H9 (cell line): ENCODE measurements at regions not wholly inside any gene's neighbourhood (a gene's known extent, or its start where the extent isn't known, plus 50 kb on each side); places are given as distances from the start of the nearest gene placed in this dataset.

ENCODE experiments used
- DNase-seq: peaks from one replicate; pipeline ENCODE4 v3.0.0-alpha.2; 2017
- H2AFZ ChIP-seq: one replicate; pipeline ENCODE4 v1.6.1; 2013; ENCODE audit warnings: mild to moderate bottlenecking, low read length, control low read depth, moderate library complexity
- H2AK5ac ChIP-seq: 2 replicates; pipeline ENCODE4 v1.6.1; 2013; ENCODE audit warnings: low read length, control low read depth, mixed read lengths; ENCODE audit not compliant: insufficient read length
- H2BK120ac ChIP-seq: one replicate; pipeline ENCODE4 v1.6.1; 2013; ENCODE audit warnings: low read depth, mild to moderate bottlenecking, low read length, control low read depth, inconsistent platforms; ENCODE audit not compliant: poor library complexity, severe bottlenecking
- H2BK12ac ChIP-seq: 2 replicates; pipeline ENCODE4 v1.6.1; 2013; ENCODE audit warnings: low read length, control low read depth, mixed read lengths, low read depth; ENCODE audit not compliant: insufficient read length
- H2BK15ac ChIP-seq: 2 replicates; pipeline ENCODE4 v1.6.1; 2013; ENCODE audit warnings: low read depth, low read length, control low read depth
- H2BK20ac ChIP-seq: one replicate; pipeline ENCODE4 v1.6.1; 2013; ENCODE audit warnings: low read depth, mild to moderate bottlenecking, low read length, control low read depth, inconsistent platforms; ENCODE audit not compliant: poor library complexity, severe bottlenecking
- H2BK5ac ChIP-seq: 2 replicates; pipeline ENCODE4 v1.6.1; 2013; ENCODE audit warnings: low read length, control low read depth, mixed read lengths; ENCODE audit not compliant: insufficient read length
- H3K14ac ChIP-seq: 2 replicates; pipeline ENCODE4 v1.6.1; 2013; ENCODE audit warnings: low read length, control low read depth; ENCODE audit not compliant: insufficient read depth
- H3K18ac ChIP-seq: 2 replicates; pipeline ENCODE4 v1.6.1; 2013; ENCODE audit warnings: low read depth, mild to moderate bottlenecking, mixed read lengths, low read length, control low read depth; ENCODE audit not compliant: insufficient read length
- H3K23ac ChIP-seq: 2 replicates; pipeline ENCODE4 v1.6.1; 2013; ENCODE audit warnings: low read length, control low read depth, mixed read lengths, low read depth; ENCODE audit not compliant: insufficient read length
- H3K23me2 ChIP-seq: 2 replicates; pipeline ENCODE4 v1.6.1; 2013; ENCODE audit warnings: low read depth, mild to moderate bottlenecking, mixed read lengths, low read length, control low read depth; ENCODE audit not compliant: insufficient read length, poor library complexity, severe bottlenecking
- H3K27ac ChIP-seq: 2 replicates; pipeline ENCODE4 v1.5.1; 2013; ENCODE audit warnings: low read length, control low read depth, mixed read lengths, low read depth; ENCODE audit not compliant: insufficient read length
- H3K27me3 ChIP-seq: 2 replicates; pipeline ENCODE4 v1.6.1; 2013; ENCODE audit warnings: low read length, control low read depth, inconsistent platforms; ENCODE audit not compliant: insufficient read depth
- H3K4ac ChIP-seq: 2 replicates; pipeline ENCODE4 v1.6.1; 2013; ENCODE audit warnings: low read depth, mild to moderate bottlenecking, control low read depth, inconsistent platforms, low read length, moderate library complexity
- H3K4me1 ChIP-seq: 2 replicates; pipeline ENCODE4 v1.6.1; 2013; ENCODE audit warnings: low read length, control low read depth, inconsistent platforms; ENCODE audit not compliant: insufficient read depth
- H3K4me2 ChIP-seq: 2 replicates; pipeline ENCODE4 v1.6.1; 2013; ENCODE audit warnings: low read length, control low read depth, mixed read lengths; ENCODE audit not compliant: insufficient read length, insufficient read depth
- H3K56ac ChIP-seq: 2 replicates; pipeline ENCODE4 v1.6.1; 2013; ENCODE audit warnings: low read depth, mild to moderate bottlenecking, mixed read lengths, low read length, control low read depth; ENCODE audit not compliant: insufficient read length
- H3K79me1 ChIP-seq: 2 replicates; pipeline ENCODE4 v1.6.1; 2013; ENCODE audit warnings: low read depth, mild to moderate bottlenecking, moderate library complexity, low read length, control low read depth, inconsistent platforms; ENCODE audit not compliant: insufficient read depth, poor library complexity, severe bottlenecking
- H3K79me2 ChIP-seq: 2 replicates; pipeline ENCODE4 v1.6.1; 2013; ENCODE audit warnings: low read length, control low read depth, inconsistent platforms; ENCODE audit not compliant: insufficient read depth
- H3K9ac ChIP-seq: 2 replicates; pipeline ENCODE4 v1.6.1; 2013; ENCODE audit warnings: low read length, control low read depth, mixed read lengths; ENCODE audit not compliant: insufficient read length; ENCODE audit errors: extremely low read depth
- H3K9me3 ChIP-seq: one replicate; pipeline ENCODE4 v1.6.1; 2013; ENCODE audit warnings: low read depth, low read length, inconsistent platforms; ENCODE audit not compliant: control insufficient read depth
- H3T11ph ChIP-seq: one replicate; pipeline ENCODE4 v1.6.1; 2013; ENCODE audit warnings: mild to moderate bottlenecking, low read length, control low read depth, inconsistent platforms
- H4K20me1 ChIP-seq: one replicate; pipeline ENCODE4 v1.6.1; 2013; ENCODE audit not compliant: control insufficient read depth, insufficient read length, insufficient read depth
- H4K5ac ChIP-seq: 2 replicates; pipeline ENCODE4 v1.6.1; 2013; ENCODE audit warnings: low read depth, mild to moderate bottlenecking, mixed read lengths, low read length, control low read depth; ENCODE audit not compliant: insufficient read length
- H4K8ac ChIP-seq: replicated peaks from 2 replicates; pipeline ENCODE4 v1.6.1; 2013; ENCODE audit warnings: low read length, control low read depth, mixed read lengths, low read depth; ENCODE audit not compliant: insufficient read length
- H4K91ac ChIP-seq: 2 replicates; pipeline ENCODE4 v1.6.1; 2013; ENCODE audit warnings: low read depth, mild to moderate bottlenecking, moderate library complexity, mixed read lengths, low read length, control low read depth; ENCODE audit not compliant: insufficient read length
- H3K27ac Mint-ChIP-seq, 3 experiments: 2 replicates in 2 of 3; 3 replicates in 1 of 3; pipeline ENCODE4 v1.8.0; 2020 to 2021; ENCODE audit warnings: mixed read lengths in 3 of 3, mild to moderate bottlenecking in 1 of 3, moderate library complexity in 1 of 3
- H3K27me3 Mint-ChIP-seq: 2 replicates; pipeline ENCODE4 v1.8.0; 2021; ENCODE audit warnings: low read depth, mild to moderate bottlenecking, moderate library complexity, mixed read lengths
- H3K36me3 Mint-ChIP-seq, 3 experiments: 2 replicates in 2 of 3; 3 replicates in 1 of 3; pipeline ENCODE4 v1.8.0; 2020 to 2021; ENCODE audit warnings: low read depth in 3 of 3, mixed read lengths in 3 of 3; ENCODE audit not compliant: insufficient read depth in 1 of 3
- H3K4me1 Mint-ChIP-seq, 2 experiments: 2 replicates each; pipeline ENCODE4 v1.8.0; 2020; ENCODE audit warnings: mixed read lengths in 2 of 2
- H3K4me3 Mint-ChIP-seq, 2 experiments: 2 replicates in 1 of 2; 3 replicates in 1 of 2; pipeline ENCODE4 v1.8.0; 2020 to 2021; ENCODE audit warnings: mild to moderate bottlenecking in 2 of 2, mixed read lengths in 2 of 2, moderate library complexity in 1 of 2
- H3K9me3 Mint-ChIP-seq, 2 experiments: 2 replicates in 1 of 2; 3 replicates in 1 of 2; pipeline ENCODE4 v1.8.0; 2020; ENCODE audit warnings: mild to moderate bottlenecking in 2 of 2, mixed read lengths in 2 of 2, moderate library complexity in 1 of 2
- CTCF ChIP-seq: fragments of 200-600 bp; sonication (generic); conservative IDR thresholded peaks from 3 replicates; pipeline ENCODE4 v1.8.0; 2021; ENCODE audit warnings: antibody characterized with exemption, mild to moderate bottlenecking
- WGBS: extraction: QIAGEN DNeasy Blood & Tissue Kit; methylation state at CpG from one replicate; pipeline ENCODE4 v1.1.7; 2013; ENCODE audit warnings: missing lambda C conversion rate, low lambda C conversion rate, mixed read lengths; ENCODE audit not compliant: insufficient read length; ENCODE audit errors: extremely low coverage; 5-methylcytosine and 5-hydroxymethylcytosine counted together

GRCh38 chr5:81896764-81897163 is 75.1 kb upstream of the ATG10 start:
- Histone ChIP-seq H2BK12ac (no peak overlapping the region), H2BK20ac (no peak overlapping the region), H4K91ac (no peak overlapping the region), H3K9ac (no peak overlapping the region), H3K14ac (no peak overlapping the region), H3K56ac (no peak overlapping the region), H3K23ac (no peak overlapping the region), H4K8ac (no peak overlapping the region), H3K4me1 (no peaks in the 10 kb centered on the region), H3T11ph (no peak overlapping the region), H3K4ac (no peak overlapping the region), H4K20me1 (no peaks in the 10 kb centered on the region), H3K4me2 (no peak overlapping the region), H2BK15ac (no peak overlapping the region), H2BK5ac (no peak overlapping the region), H2AK5ac (no peak overlapping the region), H3K79me2 (no peaks in the 10 kb centered on the region), H4K5ac (no peak overlapping the region), H3K27me3 (no peaks in the 10 kb centered on the region), H3K18ac (no peak overlapping the region), H2AFZ (no peak overlapping the region), H3K23me2 (no peaks in the 10 kb centered on the region), H3K9me3 (no peaks in the 10 kb centered on the region), H3K79me1 (no peaks in the 10 kb centered on the region), H2BK120ac (no peak overlapping the region), H3K27ac (no peak overlapping the region)
- TF ChIP-seq CTCF = no peak
- DNase-seq = no peak
- WGBS = no CpG with 5 or more reads among the region's 1 CpG
- Mint-ChIP-seq H3K36me3 (peaks cover 12 to 26% (median 17%) of the 10 kb centered on the region in 3 experiments), H3K27me3 (no peaks in the 10 kb centered on the region; the same call in 1 of the 2 replicates), H3K27ac (no peak overlapping the region), H3K9me3 (peaks cover 16 to 23% of the 10 kb centered on the region in 2 experiments), H3K4me1 (peaks cover 12 to 17% of the 10 kb centered on the region in 2 experiments), H3K4me3 (no peak overlapping the region)
